Suprapubic skin (tissue), 4 donors: ENCODE measurements at regions not wholly inside any gene's neighbourhood (a gene's known extent, or its start where the extent isn't known, plus 50 kb on each side); places are given as distances from the start of the nearest gene placed in this dataset.

Experiments
- DNase-seq, 2 donors: peaks; one replicate each; pipeline ENCODE4 v3.0.0-alpha.2; 2019; ENCODE audit warnings: low spot score in 2 of 2
- H3K27ac ChIP-seq: fragments of 200-600 bp; sonication (generic); one replicate; pipeline ENCODE4 v1.5.1; 2019
- H3K27me3 ChIP-seq: fragments of 200-600 bp; sonication (generic); one replicate; pipeline ENCODE4 v1.5.1; 2019
- H3K36me3 ChIP-seq: fragments of 200-600 bp; sonication (generic); one replicate; pipeline ENCODE4 v1.5.1; 2019
- H3K4me1 ChIP-seq: fragments of 200-600 bp; sonication (generic); one replicate; pipeline ENCODE4 v1.5.1; 2019
- H3K4me3 ChIP-seq: fragments of 200-600 bp; sonication (generic); one replicate; pipeline ENCODE4 v1.5.1; 2019; ENCODE audit warnings: mild to moderate bottlenecking
- H3K9me3 ChIP-seq: fragments of 200-600 bp; sonication (generic); one replicate; pipeline ENCODE4 v1.5.1; 2019
- CTCF ChIP-seq, 2 donors: fragments of 200-600 bp in 1 of 2; fragments of 450-650 bp in 1 of 2; sonication (generic) in 1 of 2; IDR thresholded peaks; one replicate each; pipeline ENCODE4 v1.5.1; 2016 to 2019; ENCODE audit warnings: antibody characterized with exemption in 2 of 2, mild to moderate bottlenecking in 1 of 2, moderate library complexity in 1 of 2
- EP300 ChIP-seq: sonication (generic); formaldehyde crosslinking; IDR thresholded peaks from one replicate; pipeline ENCODE4 v1.6.1; 2017; ENCODE audit warnings: antibody characterized with exemption
- POLR2A ChIP-seq, 2 donors: fragments of 450-650 bp; IDR thresholded peaks; one replicate each; pipeline ENCODE4 v1.6.1; 2017; ENCODE audit warnings: antibody characterized with exemption in 2 of 2, mild to moderate bottlenecking in 2 of 2, moderate library complexity in 2 of 2
- POLR2AphosphoS5 ChIP-seq, 3 donors: sonication (generic); formaldehyde crosslinking; IDR thresholded peaks; one replicate each; pipeline ENCODE4 v1.6.1; 2017; ENCODE audit warnings: antibody characterized with exemption in 3 of 3
- WGBS: methylation state at CpG from one replicate; pipeline ENCODE4 v1.1.5; 2018; 5-methylcytosine and 5-hydroxymethylcytosine counted together

- H3K4me1 ChIP-seq: no peaks in the 10 kb centered on the region
- WGBS: 97% methylated on average over 1 of the region's 1 CpG
- no peaks in the 10 kb centered on the region for H3K9me3 ChIP-seq
- H3K27ac ChIP-seq: no peak overlapping the region
- DNase-seq: no peak
- TF ChIP-seq CTCF (IDR thresholded peaks at IDR 0.05) (no peak), EP300 (no peak), POLR2A (IDR thresholded peaks at IDR 0.05) (no peak), POLR2AphosphoS5 (IDR thresholded peaks at IDR 0.05) (no peak)
- no peak overlapping the region for H3K4me3 ChIP-seq
- no peaks in the 10 kb centered on the region for H3K27me3 ChIP-seq
- no peaks in the 10 kb centered on the region for H3K36me3 ChIP-seq
These were observed 192.5 kb upstream of the RGPD4 start for GRCh38 chr2:107634172-107634571.

- Histone ChIP-seq H3K4me1 (no peaks in the 10 kb centered on the region), H3K27me3 (no peaks in the 10 kb centered on the region), H3K27ac (no peak overlapping the region), H3K4me3 (no peak overlapping the region), H3K9me3 (no peaks in the 10 kb centered on the region), H3K36me3 (no peaks in the 10 kb centered on the region)
- 68% methylated on average over 3 of the region's 3 CpGs for WGBS
- no peak for DNase-seq
- TF ChIP-seq POLR2A (IDR thresholded peaks at IDR 0.05): no peak
- TF ChIP-seq CTCF (IDR thresholded peaks at IDR 0.05): no peak
- no peak for TF ChIP-seq POLR2AphosphoS5 (IDR thresholded peaks at IDR 0.05)
- TF ChIP-seq EP300: no peak
These were observed 190.8 kb upstream of the RGPD4 start for GRCh38 chr2:107635883-107636282.

GRCh38 chr2:107645586-107645985 lies 181.1 kb upstream of the RGPD4 start:
- no peaks in the 10 kb centered on the region for H3K36me3 ChIP-seq
- no peak overlapping the region for H3K4me3 ChIP-seq
- peaks cover 8% of the 10 kb centered on the region for H3K9me3 ChIP-seq
- no peak for TF ChIP-seq POLR2A (IDR thresholded peaks at IDR 0.05)
- no peak for TF ChIP-seq POLR2AphosphoS5 (IDR thresholded peaks at IDR 0.05)
- no peak for TF ChIP-seq EP300
- TF ChIP-seq CTCF (IDR thresholded peaks at IDR 0.05): no peak
- H3K27ac ChIP-seq: no peak overlapping the region
- no peaks in the 10 kb centered on the region for H3K27me3 ChIP-seq
- no peak for DNase-seq
- H3K4me1 ChIP-seq: no peaks in the 10 kb centered on the region

- Histone ChIP-seq H3K9me3 (no peaks in the 10 kb centered on the region), H3K4me1 (no peaks in the 10 kb centered on the region), H3K27ac (no peak overlapping the region), H3K36me3 (no peaks in the 10 kb centered on the region), H3K4me3 (no peak overlapping the region), H3K27me3 (no peaks in the 10 kb centered on the region)
- no peak for DNase-seq
- TF ChIP-seq CTCF (IDR thresholded peaks at IDR 0.05): no peak
- no peak for TF ChIP-seq EP300
- no peak for TF ChIP-seq POLR2A (IDR thresholded peaks at IDR 0.05)
- 92% methylated on average over 7 of the region's 11 CpGs for WGBS
These were observed 177.8 kb upstream of the RGPD4 start for GRCh38 chr2:107648781-107649404.

- no peak for DNase-seq
- Histone ChIP-seq H3K4me1 (no peaks in the 10 kb centered on the region), H3K27me3 (no peaks in the 10 kb centered on the region), H3K36me3 (no peaks in the 10 kb centered on the region), H3K4me3 (no peak overlapping the region), H3K27ac (no peak overlapping the region), H3K9me3 (no peaks in the 10 kb centered on the region)
- TF ChIP-seq POLR2AphosphoS5 (IDR thresholded peaks at IDR 0.05) (no peak), EP300 (no peak), CTCF (IDR thresholded peaks at IDR 0.05) (no peak), POLR2A (IDR thresholded peaks at IDR 0.05) (no peak)
- WGBS: 82% methylated on average over 3 of the region's 3 CpGs
These were observed 169.6 kb upstream of the RGPD4 start for GRCh38 chr2:107657049-107657448.
